ENCODE measurements at regions not wholly inside any gene's neighbourhood (a gene's known extent, or its start where the extent isn't known, plus 50 kb on each side); places are given as distances from the start of the nearest gene placed in this dataset.

DNA sequence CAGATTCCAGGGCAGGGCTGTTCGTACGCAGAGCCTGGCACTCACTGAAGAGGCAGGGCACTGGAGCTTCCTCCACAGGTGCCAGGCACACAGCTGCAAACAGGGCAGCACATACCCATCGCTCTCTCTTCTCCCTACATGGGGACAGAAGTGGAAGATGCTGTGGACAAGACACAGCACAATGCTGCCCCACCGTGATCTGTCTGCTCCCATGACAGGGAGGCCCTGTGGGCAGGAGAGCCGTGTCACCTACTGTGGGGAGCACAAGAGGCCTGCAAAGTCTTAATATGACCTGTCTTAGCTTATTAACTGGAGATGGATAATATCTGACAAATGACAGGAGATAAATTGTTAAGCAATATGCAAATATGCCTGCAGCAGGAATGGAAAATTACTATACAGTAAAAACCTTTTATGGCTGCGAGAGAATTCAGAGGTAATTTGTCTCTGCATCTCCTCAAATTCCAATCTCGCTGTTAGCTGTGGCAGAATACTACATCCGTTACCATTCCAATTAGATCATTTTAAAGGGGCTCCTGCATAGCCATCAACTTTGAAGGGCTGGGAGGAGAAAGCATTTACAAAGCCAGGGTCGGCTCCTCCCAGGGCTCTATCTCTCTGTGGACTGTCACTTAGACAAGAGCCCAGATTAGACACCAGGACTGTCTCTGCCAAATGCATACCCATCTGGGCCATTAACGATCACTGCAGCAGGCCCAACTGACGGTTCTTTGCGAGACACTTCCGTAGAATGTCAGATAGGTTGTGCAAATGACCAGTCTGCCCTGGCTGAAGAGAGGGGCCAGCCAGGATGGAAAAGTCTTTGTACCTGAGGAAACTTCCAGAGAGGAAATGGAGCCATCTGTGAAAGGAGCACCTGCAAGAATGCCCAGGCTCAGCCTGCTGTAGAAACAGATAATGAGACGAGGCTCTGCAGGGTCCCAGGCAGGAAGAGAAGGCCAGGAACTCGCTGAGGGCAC lies 90.7 kb upstream of the FSTL4 start:
- TF ChIP-seq, protein P1, sequence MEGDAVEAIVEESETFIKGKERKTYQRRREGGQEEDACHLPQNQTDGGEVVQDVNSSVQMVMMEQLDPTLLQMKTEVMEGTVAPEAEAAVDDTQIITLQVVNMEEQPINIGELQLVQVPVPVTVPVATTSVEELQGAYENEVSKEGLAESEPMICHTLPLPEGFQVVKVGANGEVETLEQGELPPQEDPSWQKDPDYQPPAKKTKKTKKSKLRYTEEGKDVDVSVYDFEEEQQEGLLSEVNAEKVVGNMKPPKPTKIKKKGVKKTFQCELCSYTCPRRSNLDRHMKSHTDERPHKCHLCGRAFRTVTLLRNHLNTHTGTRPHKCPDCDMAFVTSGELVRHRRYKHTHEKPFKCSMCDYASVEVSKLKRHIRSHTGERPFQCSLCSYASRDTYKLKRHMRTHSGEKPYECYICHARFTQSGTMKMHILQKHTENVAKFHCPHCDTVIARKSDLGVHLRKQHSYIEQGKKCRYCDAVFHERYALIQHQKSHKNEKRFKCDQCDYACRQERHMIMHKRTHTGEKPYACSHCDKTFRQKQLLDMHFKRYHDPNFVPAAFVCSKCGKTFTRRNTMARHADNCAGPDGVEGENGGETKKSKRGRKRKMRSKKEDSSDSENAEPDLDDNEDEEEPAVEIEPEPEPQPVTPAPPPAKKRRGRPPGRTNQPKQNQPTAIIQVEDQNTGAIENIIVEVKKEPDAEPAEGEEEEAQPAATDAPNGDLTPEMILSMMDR (IDR thresholded peaks at IDR 0.05; ENCODE audit: insufficient read depth, low read length): no peak
- TF ChIP-seq SPI1 (IDR thresholded peaks at IDR 0.05; ENCODE audit: borderline replicate concordance, low read depth) (no peak), POLR2AphosphoS5 (IDR thresholded peaks at IDR 0.05; ENCODE audit: low read depth) (no peak), GABPA (IDR thresholded peaks at IDR 0.05; ENCODE audit: low read depth) (no peak)
- TF ChIP-seq, protein P2, sequence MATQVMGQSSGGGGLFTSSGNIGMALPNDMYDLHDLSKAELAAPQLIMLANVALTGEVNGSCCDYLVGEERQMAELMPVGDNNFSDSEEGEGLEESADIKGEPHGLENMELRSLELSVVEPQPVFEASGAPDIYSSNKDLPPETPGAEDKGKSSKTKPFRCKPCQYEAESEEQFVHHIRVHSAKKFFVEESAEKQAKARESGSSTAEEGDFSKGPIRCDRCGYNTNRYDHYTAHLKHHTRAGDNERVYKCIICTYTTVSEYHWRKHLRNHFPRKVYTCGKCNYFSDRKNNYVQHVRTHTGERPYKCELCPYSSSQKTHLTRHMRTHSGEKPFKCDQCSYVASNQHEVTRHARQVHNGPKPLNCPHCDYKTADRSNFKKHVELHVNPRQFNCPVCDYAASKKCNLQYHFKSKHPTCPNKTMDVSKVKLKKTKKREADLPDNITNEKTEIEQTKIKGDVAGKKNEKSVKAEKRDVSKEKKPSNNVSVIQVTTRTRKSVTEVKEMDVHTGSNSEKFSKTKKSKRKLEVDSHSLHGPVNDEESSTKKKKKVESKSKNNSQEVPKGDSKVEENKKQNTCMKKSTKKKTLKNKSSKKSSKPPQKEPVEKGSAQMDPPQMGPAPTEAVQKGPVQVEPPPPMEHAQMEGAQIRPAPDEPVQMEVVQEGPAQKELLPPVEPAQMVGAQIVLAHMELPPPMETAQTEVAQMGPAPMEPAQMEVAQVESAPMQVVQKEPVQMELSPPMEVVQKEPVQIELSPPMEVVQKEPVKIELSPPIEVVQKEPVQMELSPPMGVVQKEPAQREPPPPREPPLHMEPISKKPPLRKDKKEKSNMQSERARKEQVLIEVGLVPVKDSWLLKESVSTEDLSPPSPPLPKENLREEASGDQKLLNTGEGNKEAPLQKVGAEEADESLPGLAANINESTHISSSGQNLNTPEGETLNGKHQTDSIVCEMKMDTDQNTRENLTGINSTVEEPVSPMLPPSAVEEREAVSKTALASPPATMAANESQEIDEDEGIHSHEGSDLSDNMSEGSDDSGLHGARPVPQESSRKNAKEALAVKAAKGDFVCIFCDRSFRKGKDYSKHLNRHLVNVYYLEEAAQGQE (IDR thresholded peaks at IDR 0.05; ENCODE audit: insufficient replicate concordance, low read depth): no peak

Measured in HL-60 (cell line).